ENCODE measurements at regions not wholly inside any gene's neighbourhood (a gene's known extent, or its start where the extent isn't known, plus 50 kb on each side); places are given as distances from the start of the nearest gene placed in this dataset.

- Mint-ChIP-seq H3K4me1 (ENCODE audit: low read depth) (no peaks in the 10 kb centered on the region), H3K36me3 (ENCODE audit: low read depth) (no peaks in the 10 kb centered on the region), H3K9me3 (no peaks in the 10 kb centered on the region), H3K27me3 (ENCODE audit: low read depth) (no peaks in the 10 kb centered on the region), H3K27ac (no peak overlapping the region), H3K4me3 (no peak overlapping the region)
These were observed 234.7 kb downstream of the NHLRC3 start for GRCh38 chr13:39272994-39273393.

- no peaks in the 10 kb centered on the region for H3K4me1 Mint-ChIP-seq (ENCODE audit: low read depth)
- no peaks in the 10 kb centered on the region for H3K27me3 Mint-ChIP-seq (ENCODE audit: low read depth)
- H3K36me3 Mint-ChIP-seq (ENCODE audit: low read depth): no peaks in the 10 kb centered on the region
- H3K9me3 Mint-ChIP-seq: no peaks in the 10 kb centered on the region
- no peak overlapping the region for H3K4me3 Mint-ChIP-seq
- H3K27ac Mint-ChIP-seq: no peak overlapping the region
These were observed 235.9 kb downstream of the NHLRC3 start for GRCh38 chr13:39273953-39274738.

- Mint-ChIP-seq H3K4me3 (no peak overlapping the region), H3K27me3 (ENCODE audit: low read depth) (no peaks in the 10 kb centered on the region), H3K4me1 (ENCODE audit: low read depth) (no peaks in the 10 kb centered on the region), H3K36me3 (ENCODE audit: low read depth) (no peaks in the 10 kb centered on the region), H3K27ac (no peak overlapping the region), H3K9me3 (no peaks in the 10 kb centered on the region)
These were observed 236.6 kb downstream of the NHLRC3 start for GRCh38 chr13:39274739-39275325.

DNA sequence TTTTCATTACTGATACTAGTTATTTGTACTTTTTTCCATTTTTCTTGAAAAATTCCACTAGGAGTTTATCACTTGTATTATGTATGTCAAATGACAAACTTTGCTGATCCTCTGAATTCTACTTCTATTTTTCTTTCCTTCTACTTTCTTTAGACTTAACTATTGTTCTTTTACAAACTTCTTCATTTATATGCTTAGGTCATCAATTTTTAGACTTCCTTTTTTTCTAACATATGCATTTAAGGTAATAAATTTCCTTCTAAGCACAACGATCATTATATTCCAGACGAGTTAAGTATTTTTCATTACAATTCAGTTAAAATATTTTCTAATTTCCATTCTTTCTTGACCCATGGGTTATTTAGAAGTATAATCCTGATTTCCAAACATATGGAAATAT, 240.8 kb downstream of the NHLRC3 start:
- Mint-ChIP-seq H3K4me3 (no peak overlapping the region), H3K36me3 (ENCODE audit: low read depth) (no peaks in the 10 kb centered on the region), H3K27ac (no peak overlapping the region), H3K27me3 (ENCODE audit: low read depth) (peaks cover 13% of the 10 kb centered on the region), H3K4me1 (ENCODE audit: low read depth) (no peaks in the 10 kb centered on the region), H3K9me3 (no peaks in the 10 kb centered on the region)

DNA sequence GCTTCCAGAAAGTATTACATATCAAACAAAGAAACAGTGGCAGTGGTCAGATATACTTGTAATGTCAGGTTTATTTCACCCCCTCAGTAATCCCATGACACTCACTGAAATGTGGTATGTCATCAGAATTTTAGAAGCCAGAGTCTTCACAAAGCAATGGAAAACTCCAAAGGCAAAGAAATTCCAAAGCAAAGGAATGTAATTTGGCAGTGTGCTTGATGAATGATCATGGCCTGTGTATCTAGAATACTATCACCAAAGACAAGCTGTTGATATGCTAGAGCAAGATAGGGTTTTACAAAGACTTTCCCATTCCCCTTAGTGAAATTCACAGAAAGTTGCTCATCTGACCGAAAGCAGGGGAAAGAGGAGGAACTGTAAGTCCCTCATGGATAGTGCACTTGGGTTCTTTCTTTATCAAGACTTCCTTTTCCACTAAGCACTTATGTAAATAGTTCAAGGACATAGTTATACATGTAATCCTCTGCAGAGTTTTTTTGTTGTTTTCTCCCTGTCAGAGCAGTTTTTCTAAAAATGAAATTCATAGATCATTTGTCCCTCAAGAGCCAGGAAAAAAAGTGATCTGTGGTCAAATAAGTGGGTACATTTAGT, 243.4 kb downstream of the NHLRC3 start:
- Mint-ChIP-seq H3K36me3 (ENCODE audit: low read depth) (no peaks in the 10 kb centered on the region), H3K27me3 (ENCODE audit: low read depth) (peaks cover 13% of the 10 kb centered on the region), H3K4me1 (ENCODE audit: low read depth) (no peaks in the 10 kb centered on the region), H3K4me3 (no peak overlapping the region), H3K27ac (no peak overlapping the region), H3K9me3 (peaks cover 2% of the 10 kb centered on the region)

DNA sequence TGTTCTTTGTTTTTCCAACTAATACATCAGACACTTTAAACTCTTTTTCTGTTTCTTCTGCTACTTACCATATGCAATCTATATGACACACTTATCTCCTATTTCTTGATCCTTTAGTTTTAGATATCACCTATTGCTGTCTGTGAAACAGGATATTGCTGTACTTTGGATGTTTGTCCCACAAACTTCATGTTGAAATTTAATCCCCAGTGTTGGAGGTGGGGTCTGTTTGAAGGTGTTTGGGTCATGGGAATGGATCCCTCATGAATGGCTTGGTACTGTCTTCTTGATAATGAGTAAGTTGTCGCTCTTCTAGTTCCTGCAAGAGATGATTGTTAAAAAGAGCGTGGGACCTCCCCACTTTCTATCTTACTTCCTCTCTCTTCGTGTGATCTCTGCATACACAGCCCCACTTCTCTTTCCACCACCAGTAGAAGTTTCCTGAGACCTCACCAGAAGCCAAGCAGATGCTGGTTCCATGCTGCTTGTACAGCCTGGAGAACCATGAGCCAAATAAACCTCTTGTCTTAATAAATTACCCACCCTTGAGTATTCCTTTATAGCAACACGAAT, 244.2 kb downstream of the NHLRC3 start:
- H3K27ac Mint-ChIP-seq: no peak overlapping the region

GRCh38 chr13:39283072-39283471, 244.8 kb downstream of the NHLRC3 start:
- Mint-ChIP-seq H3K4me1 (ENCODE audit: low read depth) (no peaks in the 10 kb centered on the region), H3K36me3 (ENCODE audit: low read depth) (no peaks in the 10 kb centered on the region), H3K4me3 (no peak overlapping the region), H3K9me3 (peaks cover 12% of the 10 kb centered on the region), H3K27me3 (ENCODE audit: low read depth) (peaks cover 13% of the 10 kb centered on the region), H3K27ac (no peak overlapping the region)

More for the DNA sequence above, 244.2 kb downstream of the NHLRC3 start:
- peaks cover 13% of the 10 kb centered on the region for H3K27me3 Mint-ChIP-seq (ENCODE audit: low read depth)
- no peaks in the 10 kb centered on the region for H3K4me1 Mint-ChIP-seq (ENCODE audit: low read depth)
- no peak overlapping the region for H3K4me3 Mint-ChIP-seq
- peaks cover 8% of the 10 kb centered on the region for H3K9me3 Mint-ChIP-seq
- H3K36me3 Mint-ChIP-seq (ENCODE audit: low read depth): no peaks in the 10 kb centered on the region

DNA sequence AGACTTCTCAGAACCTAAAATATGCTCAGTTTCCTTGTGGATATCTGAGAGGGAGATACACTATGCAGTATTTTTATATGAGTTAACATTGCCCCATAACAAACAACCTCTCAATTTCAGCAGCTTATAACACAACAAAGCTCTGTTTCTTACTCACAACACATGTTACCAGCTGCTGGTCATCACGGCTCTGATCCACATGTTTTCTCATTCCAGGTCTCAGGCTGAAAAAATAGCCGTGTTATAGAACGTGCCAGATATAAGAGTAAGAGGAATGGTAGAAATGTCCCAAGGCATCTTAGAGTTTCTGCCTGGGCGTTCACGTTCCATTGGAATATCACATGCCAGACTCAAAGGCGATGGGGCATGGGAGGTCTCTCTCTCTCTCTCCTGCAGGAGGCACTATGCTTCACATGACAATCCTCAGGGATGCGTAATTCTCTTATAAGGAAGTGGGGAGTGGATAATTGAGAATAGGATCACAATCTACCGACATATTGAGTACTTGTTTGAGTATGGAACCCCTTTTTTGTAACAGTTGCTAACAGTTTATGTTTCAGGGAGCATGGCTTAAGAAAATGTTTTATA, 246.6 kb downstream of the NHLRC3 start:
- H3K27me3 Mint-ChIP-seq (ENCODE audit: low read depth): peaks cover 13% of the 10 kb centered on the region

More for the DNA sequence above, 246.6 kb downstream of the NHLRC3 start:
- Mint-ChIP-seq H3K27ac (no peak overlapping the region), H3K4me3 (no peak overlapping the region), H3K4me1 (ENCODE audit: low read depth) (no peaks in the 10 kb centered on the region), H3K36me3 (ENCODE audit: low read depth) (no peaks in the 10 kb centered on the region), H3K9me3 (peaks cover 19% of the 10 kb centered on the region)

All from T-helper 1 cell treated with Interleukin-12 subunit alpha and Interleukin-12 subunit beta and Interleukin-4 antibody, amounts not matched to agents 30 μg/mL and 1 μg/mL, for 36 hours (primary cell).